CD4-positive, alpha-beta T cell (primary cell): ENCODE measurements at regions not wholly inside any gene's neighbourhood (a gene's known extent, or its start where the extent isn't known, plus 50 kb on each side); places are given as distances from the start of the nearest gene placed in this dataset.
"Not testable (repeated sequence)": the region's sequence is repeated elsewhere in the genome, so short reads cannot be mapped to it uniquely, and the experiment has no call there.

Experiments used
- ATAC-seq: fragments of 200-7000 bp; cut with Tn5 transposase; one replicate; pipeline ENCODE4 v1.10.0; 2022; ENCODE audit warnings: mild to moderate bottlenecking; ENCODE audit not compliant: poor library complexity
- CTCF ChIA-PET: fragments of 350-600 bp; sonication (Branson Sonifier 250); formaldehyde crosslinking; loops from one replicate; lab custom pipeline; 2021; ENCODE audit warnings: antibody characterized with exemption, inconsistent platforms; lab: Charles Lee
- POLR2A ChIA-PET: fragments of 350-600 bp; sonication (Branson Sonifier 250); formaldehyde crosslinking; loops from one replicate; lab custom pipeline; 2021; ENCODE audit warnings: antibody characterized with exemption, inconsistent platforms; lab: Charles Lee
- DNase-seq, 14 experiments: peaks; one replicate each; pipeline ENCODE4 v3.0.0-alpha.2; 2013 to 2020; ENCODE audit warnings: mixed read lengths in 2 of 14
- H3K27ac ChIP-seq, 2 donors: one replicate each; pipeline versions ENCODE4 v1.5.1 to v1.7.0; 2013; ENCODE audit warnings: low read length in 2 of 2, low read depth in 1 of 2, mild to moderate bottlenecking in 1 of 2
- H3K27me3 ChIP-seq, 2 experiments: 1 replicate in 1 of 2; 2 replicates in 1 of 2; pipeline versions ENCODE4 v1.6.1 to v1.7.0; 2013; ENCODE audit warnings: low read length in 2 of 2, control low read depth in 1 of 2, mild to moderate bottlenecking in 1 of 2, moderate library complexity in 1 of 2; ENCODE audit not compliant: insufficient read depth in 2 of 2, control insufficient read depth in 1 of 2
- H3K36me3 ChIP-seq: one replicate; pipeline ENCODE4 v1.6.1; 2013; ENCODE audit warnings: low read length, control low read depth; ENCODE audit not compliant: insufficient read depth
- H3K4me1 ChIP-seq: one replicate; pipeline ENCODE4 v1.6.1; 2013; ENCODE audit warnings: low read length, control low read depth; ENCODE audit not compliant: insufficient read depth
- H3K4me3 ChIP-seq: one replicate; pipeline ENCODE4 v1.5.1; 2013; ENCODE audit warnings: mild to moderate bottlenecking, low read length, moderate library complexity
- H3K9me3 ChIP-seq, 2 experiments: 1 replicate in 1 of 2; 2 replicates in 1 of 2; pipeline versions ENCODE4 v1.6.1 to v1.7.0; 2013; ENCODE audit warnings: low read length in 2 of 2, mild to moderate bottlenecking in 2 of 2, control low read depth in 1 of 2, moderate library complexity in 1 of 2; ENCODE audit not compliant: control insufficient read depth in 1 of 2, insufficient read depth in 1 of 2
- H3K27ac Mint-ChIP-seq: one replicate; pipeline ENCODE4 v1.8.0; 2020; ENCODE audit warnings: mixed read lengths
- H3K27me3 Mint-ChIP-seq: one replicate; pipeline ENCODE4 v1.8.0; 2021; ENCODE audit warnings: mixed read lengths
- H3K36me3 Mint-ChIP-seq: one replicate; pipeline ENCODE4 v1.8.0; 2021; ENCODE audit warnings: low read depth, mixed read lengths
- H3K4me1 Mint-ChIP-seq: one replicate; pipeline ENCODE4 v1.8.0; 2021; ENCODE audit warnings: low read depth, mixed read lengths
- H3K4me3 Mint-ChIP-seq: one replicate; pipeline ENCODE4 v1.8.0; 2020; ENCODE audit warnings: mild to moderate bottlenecking, mixed read lengths
- H3K9me3 Mint-ChIP-seq: one replicate; pipeline ENCODE4 v1.8.0; 2020; ENCODE audit warnings: mixed read lengths
- intact Hi-C, 2 experiments: fragments of 100-400 bp; cut with DNase I in 1 of 2; cut with micrococcal nuclease in 1 of 2; formaldehyde crosslinking; loops; one replicate each; pipeline versions ENCODE4 v1.15.1 to v1.9.0; 2023 to 2025; cut with DNase I, micrococcal nuclease

DNA sequence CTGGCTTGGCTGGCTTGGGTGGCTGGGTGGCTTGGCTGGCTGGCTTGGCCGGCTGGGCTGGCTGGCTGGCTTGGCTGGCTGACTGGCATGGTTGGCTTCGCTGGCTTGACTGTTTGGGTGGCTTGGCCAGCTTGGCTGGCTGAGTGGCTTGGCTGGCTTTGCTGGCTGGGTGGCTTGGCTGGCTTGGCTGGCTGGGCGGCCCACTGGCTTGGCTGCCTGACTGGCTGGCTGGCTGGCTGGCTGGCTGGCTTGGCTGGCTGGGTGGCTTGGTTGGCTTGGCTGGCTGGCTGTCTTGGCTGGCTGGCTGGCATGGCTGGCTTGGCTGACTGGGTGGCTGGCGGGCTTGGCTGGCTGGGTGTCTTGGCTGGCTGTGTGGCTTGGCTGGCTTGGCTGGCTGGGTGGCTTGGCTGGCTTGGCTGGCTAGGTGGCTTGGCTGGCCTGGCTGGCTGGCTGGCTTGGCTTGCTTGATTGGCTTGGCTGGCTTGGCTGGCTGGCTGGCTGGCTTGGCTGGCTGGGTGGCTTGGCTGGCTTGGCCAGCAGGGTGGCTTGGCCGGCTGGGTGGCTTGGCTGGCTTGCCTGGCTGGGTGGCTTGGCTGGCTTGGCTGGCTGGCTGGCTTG is 244.2 kb upstream of the POTEB2 start:
- H3K4me1 Mint-ChIP-seq, H3K36me3 Mint-ChIP-seq, ATAC-seq, H3K4me3 ChIP-seq, H3K27ac Mint-ChIP-seq, H3K27me3 ChIP-seq, CTCF ChIA-PET, H3K4me1 ChIP-seq, H3K36me3 ChIP-seq, H3K27ac ChIP-seq, intact Hi-C loops, POLR2A ChIA-PET, H3K9me3 Mint-ChIP-seq, H3K27me3 Mint-ChIP-seq, H3K4me3 Mint-ChIP-seq: not testable (repeated sequence)
- H3K9me3 ChIP-seq, result peaks cover 0 to 16% of the 10 kb centered on the region in 2 experiments
- peak in 9 of 14 experiments; percentile 6 to 36 (median 20) for DNase-seq

DNA sequence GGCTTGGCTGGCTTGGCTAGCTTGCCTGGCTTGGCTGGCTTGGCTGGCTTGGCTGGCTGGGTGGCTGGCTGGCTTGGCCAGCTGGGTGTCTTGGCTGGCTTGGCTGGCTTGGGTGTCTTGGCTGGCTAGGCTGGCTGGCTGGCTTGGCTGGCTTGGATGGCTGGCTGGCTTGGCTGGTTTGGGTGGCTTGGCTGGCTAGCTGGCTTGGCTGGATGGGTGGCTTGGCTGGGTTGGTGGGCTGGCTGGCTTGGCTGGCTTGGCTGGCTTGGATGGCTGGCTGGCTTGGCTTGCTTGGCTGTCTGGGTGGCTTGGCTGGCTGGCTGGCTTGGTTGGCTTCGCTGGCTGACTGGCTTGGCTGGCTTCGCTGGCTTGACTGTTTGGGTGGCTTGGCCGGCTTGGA is 242.3 kb upstream of the POTEB2 start:
- ATAC-seq, H3K27ac Mint-ChIP-seq, H3K4me3 Mint-ChIP-seq, H3K27ac ChIP-seq, DNase-seq, H3K36me3 Mint-ChIP-seq, H3K27me3 Mint-ChIP-seq, H3K9me3 Mint-ChIP-seq, intact Hi-C loops, H3K4me1 Mint-ChIP-seq, CTCF ChIA-PET, H3K4me3 ChIP-seq, H3K27me3 ChIP-seq, H3K36me3 ChIP-seq, POLR2A ChIA-PET, H3K4me1 ChIP-seq: not testable (repeated sequence)
- H3K9me3 ChIP-seq, result peaks cover 0 to 16% of the 10 kb centered on the region in 2 experiments

DNA sequence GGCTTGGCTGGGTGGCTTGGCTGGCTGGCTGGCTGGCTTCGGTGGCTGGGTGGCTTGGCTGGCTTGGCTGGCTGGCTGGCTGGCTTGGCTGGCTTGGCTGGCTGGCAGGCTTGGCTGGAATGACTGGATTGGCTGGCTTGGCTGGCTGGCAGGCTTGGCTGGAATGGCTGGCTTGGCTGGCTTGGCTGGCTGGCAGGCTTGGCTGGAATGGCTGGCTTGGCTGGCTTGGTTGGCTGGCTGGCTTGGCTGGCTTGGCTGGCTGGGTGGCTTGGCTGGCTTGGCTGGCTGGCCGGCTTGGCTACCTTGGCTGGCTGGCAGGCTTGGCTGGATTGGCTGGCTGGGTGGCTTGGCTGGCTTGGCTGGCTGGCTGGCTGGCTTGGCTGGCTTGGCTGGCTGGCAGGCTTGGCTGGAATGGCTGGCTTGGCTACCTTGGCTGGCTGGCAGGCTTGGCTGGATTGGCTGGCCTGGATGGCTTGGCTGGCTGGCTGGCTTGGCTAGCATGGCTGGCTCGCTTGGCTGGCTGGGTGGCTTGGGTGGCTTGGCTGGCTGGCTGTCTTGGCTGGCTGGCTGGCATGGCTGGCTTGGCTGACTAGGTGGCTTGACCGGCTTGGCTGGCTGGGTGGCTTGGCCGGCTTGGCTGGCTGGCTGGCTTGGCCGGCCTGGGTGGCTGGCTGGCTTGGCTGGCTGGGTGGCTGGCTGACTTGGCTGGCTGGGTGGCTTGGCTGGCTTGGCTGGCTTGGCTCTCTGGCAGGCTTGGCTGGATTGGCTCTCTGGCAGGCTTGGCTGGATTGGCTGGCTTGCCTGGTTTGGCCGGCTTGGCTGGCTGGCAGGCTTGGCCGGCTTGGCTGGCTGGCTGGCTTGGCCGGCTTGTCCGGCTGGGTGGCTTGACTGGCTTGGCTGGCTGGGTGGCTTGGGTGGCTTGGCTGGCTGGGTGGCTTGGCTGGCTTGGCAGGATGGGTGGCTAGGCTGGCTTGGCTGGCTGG is 241.6 kb upstream of the POTEB2 start:
- H3K36me3 ChIP-seq, POLR2A ChIA-PET, H3K27ac Mint-ChIP-seq, H3K36me3 Mint-ChIP-seq, H3K4me1 Mint-ChIP-seq, H3K9me3 Mint-ChIP-seq, H3K27me3 Mint-ChIP-seq, H3K4me3 ChIP-seq, H3K27me3 ChIP-seq, H3K27ac ChIP-seq, H3K4me1 ChIP-seq, CTCF ChIA-PET, intact Hi-C loops, ATAC-seq, H3K4me3 Mint-ChIP-seq: not testable (repeated sequence)
- peaks cover 0 to 16% of the 10 kb centered on the region in 2 experiments for H3K9me3 ChIP-seq
- DNase-seq, result peak in 2 of 14 experiments; percentile 10 to 11

DNA sequence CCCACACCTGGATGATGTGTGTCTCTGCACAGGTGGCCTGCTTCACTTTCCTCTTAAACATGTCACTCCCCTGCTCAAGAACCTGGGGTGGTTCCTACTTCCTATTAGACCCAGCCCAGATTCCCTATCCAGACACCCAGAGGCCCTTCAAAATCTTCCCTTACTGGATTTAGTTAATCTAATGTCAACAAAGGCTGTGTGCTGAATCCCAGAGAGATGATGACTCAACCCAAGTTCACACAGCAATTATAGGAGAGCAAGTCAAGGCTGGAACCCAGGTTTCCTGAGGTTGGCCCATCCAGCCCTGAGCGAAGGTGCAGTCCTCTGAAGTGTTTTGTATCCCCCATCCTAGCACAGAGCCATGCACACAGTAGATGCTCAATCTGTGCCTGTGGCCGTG is 230.5 kb upstream of the POTEB2 start:
- intact Hi-C loops, H3K36me3 Mint-ChIP-seq, H3K27ac Mint-ChIP-seq, DNase-seq, H3K4me1 ChIP-seq, H3K4me3 Mint-ChIP-seq, H3K36me3 ChIP-seq, H3K9me3 Mint-ChIP-seq, POLR2A ChIA-PET, H3K9me3 ChIP-seq, H3K27me3 ChIP-seq, CTCF ChIA-PET, ATAC-seq, H3K27me3 Mint-ChIP-seq, H3K4me3 ChIP-seq, H3K27ac ChIP-seq, H3K4me1 Mint-ChIP-seq: not testable (repeated sequence)

DNA sequence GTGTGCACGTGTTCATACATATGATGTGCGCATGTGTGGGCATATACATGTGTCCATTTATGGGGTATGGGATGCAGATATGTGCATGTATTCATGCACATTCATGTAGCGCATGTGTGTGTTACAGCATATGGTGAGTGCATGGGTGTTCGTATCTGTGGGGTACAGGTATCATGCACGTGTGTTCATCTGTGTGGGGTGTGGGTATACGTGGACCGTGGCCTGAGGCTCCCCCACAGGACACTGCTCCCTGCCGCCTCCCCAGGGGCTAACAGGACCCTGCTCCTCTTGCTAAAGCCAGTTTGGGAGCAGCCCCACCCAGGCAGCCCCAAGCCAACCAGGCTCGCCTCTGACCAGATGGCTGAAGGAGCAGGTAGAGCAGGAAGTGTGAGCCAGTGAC is 213.4 kb upstream of the POTEB2 start:
- ATAC-seq, POLR2A ChIA-PET: not testable (repeated sequence)

DNA sequence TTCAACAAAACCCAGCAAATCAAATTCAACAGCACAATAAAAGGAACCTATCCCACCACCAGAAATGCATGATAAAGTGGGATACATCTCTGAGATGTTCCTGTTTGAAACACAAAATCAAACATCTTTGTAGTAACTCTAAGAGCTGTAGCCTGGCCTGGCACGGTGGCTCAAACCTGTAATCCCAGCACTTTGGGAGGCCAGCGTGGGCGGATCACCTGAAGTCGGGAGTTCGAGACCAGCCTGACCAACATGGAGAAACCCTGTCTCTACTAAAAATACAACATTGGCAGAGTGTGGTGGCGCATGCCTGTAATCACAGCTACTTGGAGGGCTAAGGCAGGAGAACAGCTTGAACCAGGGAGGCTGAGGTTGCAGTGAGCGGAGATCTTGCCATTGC is 202.8 kb upstream of the POTEB2 start:
- POLR2A ChIA-PET, H3K4me3 ChIP-seq, H3K4me3 Mint-ChIP-seq, H3K27ac Mint-ChIP-seq, H3K27me3 ChIP-seq, H3K27me3 Mint-ChIP-seq, H3K36me3 Mint-ChIP-seq, H3K9me3 Mint-ChIP-seq, H3K36me3 ChIP-seq, H3K4me1 ChIP-seq, H3K4me1 Mint-ChIP-seq, CTCF ChIA-PET, H3K27ac ChIP-seq, DNase-seq, H3K9me3 ChIP-seq, intact Hi-C loops, ATAC-seq: not testable (repeated sequence)

More for the DNA sequence above, 213.4 kb upstream of the POTEB2 start:
- H3K4me3 ChIP-seq, H3K36me3 ChIP-seq, H3K4me3 Mint-ChIP-seq, H3K9me3 Mint-ChIP-seq, H3K27ac ChIP-seq, H3K36me3 Mint-ChIP-seq, CTCF ChIA-PET, H3K4me1 Mint-ChIP-seq, H3K9me3 ChIP-seq, H3K4me1 ChIP-seq, H3K27me3 ChIP-seq, DNase-seq, intact Hi-C loops, H3K27me3 Mint-ChIP-seq, H3K27ac Mint-ChIP-seq: not testable (repeated sequence)

DNA sequence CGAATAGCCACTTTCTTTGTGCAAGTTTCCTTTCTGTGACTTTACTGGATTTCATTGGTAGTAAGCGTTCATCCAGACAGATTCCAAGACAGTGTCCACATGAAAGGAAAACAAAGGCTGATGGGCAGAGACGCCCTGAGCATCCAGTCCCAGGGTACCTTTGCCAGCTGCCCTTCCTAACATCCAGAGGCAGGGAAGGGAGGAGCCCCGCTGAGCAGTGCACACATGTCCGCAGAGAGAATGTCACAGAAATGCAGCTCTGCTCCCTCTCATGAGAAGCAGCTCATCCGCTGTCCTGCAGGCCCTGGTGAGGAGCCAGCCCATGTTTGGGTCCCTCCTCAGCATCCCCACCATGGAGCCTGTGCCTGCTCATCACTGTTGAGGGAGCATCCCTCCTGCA is 197.4 kb upstream of the POTEB2 start:
- ATAC-seq, H3K4me1 Mint-ChIP-seq, H3K9me3 ChIP-seq, H3K36me3 Mint-ChIP-seq, H3K27ac Mint-ChIP-seq, H3K9me3 Mint-ChIP-seq, intact Hi-C loops, H3K4me3 ChIP-seq, H3K27ac ChIP-seq, H3K4me3 Mint-ChIP-seq, H3K36me3 ChIP-seq, POLR2A ChIA-PET, DNase-seq, H3K27me3 ChIP-seq, H3K27me3 Mint-ChIP-seq, CTCF ChIA-PET, H3K4me1 ChIP-seq: not testable (repeated sequence)
